Endothelial cell of umbilical vein (primary cell): ENCODE measurements at regions not wholly inside any gene's neighbourhood (a gene's known extent, or its start where the extent isn't known, plus 50 kb on each side); places are given as distances from the start of the nearest gene placed in this dataset.

ENCODE experiments used
- BruUV-seq: library from RNA; stranded (reverse); fragments of 400-500 nt; replicated peaks from 2 replicates; lab custom pipeline; 2021; lab: Mats Ljungman, UMichigan
- CTCF ChIA-PET: fragments of 300-600, 350-600 bp; sonication (Branson Sonifier 250); formaldehyde crosslinking; loops from one replicate; lab custom pipeline; 2021; ENCODE audit warnings: antibody characterized with exemption, inconsistent platforms; lab: Charles Lee
- POLR2A ChIA-PET: fragments of 300-600, 350-600 bp; sonication (Branson Sonifier 250); formaldehyde crosslinking; loops from one replicate; lab custom pipeline; 2021; ENCODE audit warnings: antibody characterized with exemption, inconsistent platforms; lab: Charles Lee
- DNase-seq: peaks from one replicate; pipeline ENCODE4 v3.0.0-alpha.2; 2011; ENCODE audit warnings: low read depth, low spot score
- FAIRE-seq: peaks from 2 replicates; lab custom pipeline; 2011; peaks lifted over from hg19 to GRCh38; lab: Jason Lieb, UNC
- H2AFZ ChIP-seq: 2 replicates; pipeline ENCODE4 v1.6.0; 2012; ENCODE audit warnings: low read depth, low read length, control low read depth, inconsistent platforms
- H3K27ac ChIP-seq: 2 replicates; pipeline ENCODE4 v1.5.1; 2011; ENCODE audit warnings: low read depth, mild to moderate bottlenecking, control low read depth, low read length, moderate library complexity; ENCODE audit not compliant: insufficient read depth
- H3K27me3 ChIP-seq, 2 experiments: 2 replicates each; pipeline versions ENCODE4 v1.6.0 to v1.6.1; 2011; ENCODE audit warnings: low read length in 2 of 2, mixed read lengths in 1 of 2; ENCODE audit not compliant: control insufficient read depth in 2 of 2, insufficient read depth in 2 of 2
- H3K36me3 ChIP-seq, 2 experiments: 2 replicates in 1 of 2; 3 replicates in 1 of 2; pipeline ENCODE4 v1.5.1; 2011; ENCODE audit warnings: low read length in 2 of 2, mild to moderate bottlenecking in 1 of 2, moderate library complexity in 1 of 2; ENCODE audit not compliant: control insufficient read depth in 2 of 2, insufficient read depth in 2 of 2; ENCODE audit errors: extremely low read depth in 1 of 2
- H3K4me1 ChIP-seq: 3 replicates; pipeline ENCODE4 v1.5.1; 2011; ENCODE audit warnings: mild to moderate bottlenecking, low read length; ENCODE audit not compliant: control insufficient read depth, insufficient read depth; ENCODE audit errors: extremely low read depth
- H3K4me2 ChIP-seq: 2 replicates; pipeline ENCODE4 v1.6.1; 2011; ENCODE audit warnings: low read length, control low read depth, mixed read lengths; ENCODE audit not compliant: insufficient read depth
- H3K4me3 ChIP-seq, 3 experiments: fragments of 200-600 bp in 1 of 3; sonication (generic), shearing (Covaris generic) in 1 of 3; replicated peaks in 1 of 3; 2 replicates each; pipeline ENCODE4 v1.5.1; 2011 to 2016; ENCODE audit warnings: control low read depth in 3 of 3, low read length in 3 of 3, mild to moderate bottlenecking in 2 of 3, inconsistent platforms in 1 of 3, low read depth in 1 of 3, moderate library complexity in 1 of 3; ENCODE audit not compliant: insufficient read depth in 1 of 3
- H3K79me2 ChIP-seq: 2 replicates; pipeline ENCODE4 v1.6.0; 2012; ENCODE audit warnings: low read length, inconsistent platforms; ENCODE audit not compliant: control insufficient read depth, insufficient read depth
- H3K9ac ChIP-seq: replicated peaks from 2 replicates; pipeline ENCODE3; 2011; ENCODE audit warnings: low read length, control low read depth; ENCODE audit not compliant: insufficient read depth; ENCODE audit errors: extremely low read depth
- H3K9me1 ChIP-seq: replicated peaks from 3 replicates; pipeline ENCODE4 v1.6.0; 2011; ENCODE audit warnings: mild to moderate bottlenecking, low read length; ENCODE audit not compliant: control insufficient read depth, insufficient read depth; ENCODE audit errors: extremely low read depth
- H3K9me3 ChIP-seq: replicated peaks from 2 replicates; pipeline ENCODE4 v1.5.1; 2012; ENCODE audit warnings: low read length, inconsistent platforms; ENCODE audit not compliant: control insufficient read depth, insufficient read depth
- H4K20me1 ChIP-seq: replicated peaks from 2 replicates; pipeline ENCODE3; 2011; ENCODE audit warnings: mild to moderate bottlenecking, low read length; ENCODE audit not compliant: control insufficient read depth, insufficient read depth; ENCODE audit errors: extremely low read depth
- CTCF ChIP-seq, 2 donors: IDR thresholded peaks; 1 replicate in 1 of 2; 2 replicates in 1 of 2; pipeline ENCODE4 v1.5.1; 2011; ENCODE audit warnings: low read length in 2 of 2, mild to moderate bottlenecking in 2 of 2, moderate library complexity in 2 of 2, control low read depth in 1 of 2, inconsistent platforms in 1 of 2, low read depth in 1 of 2; ENCODE audit not compliant: insufficient read depth in 1 of 2; ENCODE audit errors: extremely low read depth in 1 of 2
- EZH2 ChIP-seq: IDR thresholded peaks from 2 replicates; pipeline ENCODE4 v1.6.1; 2012; ENCODE audit warnings: borderline replicate concordance, low read depth, mild to moderate bottlenecking, moderate library complexity, low read length, inconsistent platforms; ENCODE audit not compliant: severe bottlenecking
- FOS ChIP-seq: IDR thresholded peaks from 2 replicates; pipeline ENCODE4 v1.6.1; 2011; ENCODE audit warnings: mild to moderate bottlenecking, low read length, moderate library complexity, borderline replicate concordance; ENCODE audit not compliant: insufficient read depth
- GATA2 ChIP-seq: IDR thresholded peaks from 2 replicates; pipeline ENCODE4 v1.7.0; 2011; ENCODE audit warnings: low read depth, mild to moderate bottlenecking, moderate library complexity, mixed read lengths, low read length; ENCODE audit not compliant: insufficient read length, insufficient read depth
- JUN ChIP-seq: IDR thresholded peaks from 2 replicates; pipeline ENCODE4 v1.6.1; 2011; ENCODE audit warnings: borderline replicate concordance, low read depth; ENCODE audit not compliant: insufficient read length, insufficient read depth
- MAX ChIP-seq: IDR thresholded peaks from 2 replicates; pipeline ENCODE4 v1.6.1; 2011; ENCODE audit not compliant: insufficient read depth, insufficient read length
- MYC ChIP-seq: IDR thresholded peaks from one replicate; pipeline ENCODE4 v1.6.1; 2011; ENCODE audit warnings: mild to moderate bottlenecking, low read depth, low read length
- POLR2A ChIP-seq: IDR thresholded peaks from 2 replicates; pipeline ENCODE4 v1.6.1; 2012; ENCODE audit warnings: low read depth, mild to moderate bottlenecking, control low read depth, low read length
- POLR2AphosphoS5 ChIP-seq: IDR thresholded peaks from 2 replicates; pipeline ENCODE4 v1.6.1; 2012; ENCODE audit warnings: low read depth, mild to moderate bottlenecking, control low read depth, low read length, moderate library complexity; ENCODE audit not compliant: insufficient read depth
- dilution Hi-C: fragments of 300-500 bp; cut with MboI; formaldehyde crosslinking; loops from one replicate; pipeline ENCODE4 v1.15.0; 2019; ENCODE audit warnings: low sequenced_read_pairs; ENCODE audit not compliant: extremely low pct_ligation_motif_present
- intact Hi-C: fragments of 100-400 bp; cut with micrococcal nuclease; formaldehyde crosslinking; loops from one replicate; pipeline ENCODE4 v1.10.0; 2022

- TF ChIP-seq GATA2 (no peak), MAX (no peak), POLR2AphosphoS5 (no peak), POLR2A (no peak), CTCF (IDR thresholded peaks at IDR 0.05; ENCODE audit: extremely low read depth in 1 of 2, insufficient read depth in 1 of 2, low read depth in 1 of 2, low read length in 2 of 2) (no peak), FOS (no peak), EZH2 (no peak), JUN (no peak), MYC (no peak)
- FAIRE-seq = no peak
- BruUV-seq = no TSS peak
- Histone ChIP-seq H3K27ac (no peak overlapping the region), H3K9me3 (no peaks in the 10 kb centered on the region), H3K36me3 (no peaks in the 10 kb centered on the region), H2AFZ (no peak overlapping the region), H3K9ac (no peak overlapping the region), H3K79me2 (no peaks in the 10 kb centered on the region), H4K20me1 (no peaks in the 10 kb centered on the region), H3K9me1 (no peaks in the 10 kb centered on the region), H3K4me2 (no peak overlapping the region), H3K27me3 (no peaks in the 10 kb centered on the region), H3K4me3 (no peak overlapping the region), H3K4me1 (no peaks in the 10 kb centered on the region)
- DNase-seq = no peak
- CTCF ChIA-PET = no interaction called here
- POLR2A ChIA-PET = no interaction called here
- dilution Hi-C loops = no loop called here
- intact Hi-C loops = no loop called here
Observed at GRCh38 chr22:23392420-23393121, 187.5 kb downstream of the IGLL1 start.
